ENCODE measurements at regions not wholly inside any gene's neighbourhood (a gene's known extent, or its start where the extent isn't known, plus 50 kb on each side); places are given as distances from the start of the nearest gene placed in this dataset.
"Not testable (repeated sequence)": the region's sequence is repeated elsewhere in the genome, so short reads cannot be mapped to it uniquely, and the experiment has no call there.

DNA sequence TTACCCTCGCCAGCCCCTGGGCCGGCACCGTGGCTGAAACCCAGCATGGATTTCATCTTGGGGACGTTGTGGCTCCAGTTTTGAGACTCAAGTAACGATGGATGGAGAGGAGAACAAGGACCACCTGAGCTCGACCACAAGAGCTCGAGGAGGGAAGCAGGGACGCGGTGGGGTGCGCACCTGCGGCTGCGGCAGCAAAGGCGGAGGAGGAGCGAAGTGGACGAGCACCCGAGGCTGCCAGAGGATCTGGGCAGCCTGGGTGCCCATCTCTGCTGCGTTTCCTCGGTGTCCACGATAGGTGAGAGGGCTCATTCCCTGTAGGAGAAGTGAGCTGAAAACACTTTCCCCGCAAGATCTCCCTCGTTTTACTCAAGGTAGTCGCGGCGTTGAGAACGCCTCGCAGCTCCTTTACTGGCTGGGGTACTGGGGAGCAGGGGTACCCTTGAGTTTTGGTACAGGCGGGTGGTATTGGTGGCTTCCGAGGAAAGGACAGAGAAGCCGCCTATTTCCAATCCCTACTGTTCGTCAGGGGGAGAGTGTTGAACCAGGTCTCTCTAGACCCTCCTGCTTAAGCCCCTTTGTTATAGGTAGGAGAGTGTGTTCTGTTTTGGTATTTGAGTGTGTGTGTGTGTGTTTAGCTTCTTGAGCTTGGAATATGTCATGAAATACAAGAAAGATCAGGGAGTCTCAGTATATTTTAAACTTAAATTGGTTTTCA is 137.7 kb downstream of the TRIM27 start:
- no peak for DNase-seq (ENCODE audit: low read depth)
- H3K4me3 ChIP-seq (ENCODE audit: low read depth, low read length) = no peak overlapping the region
- in situ Hi-C loops (cut with HindIII; ENCODE audit: low sequenced_read_pairs) = no loop called here
- TF ChIP-seq, protein P1, sequence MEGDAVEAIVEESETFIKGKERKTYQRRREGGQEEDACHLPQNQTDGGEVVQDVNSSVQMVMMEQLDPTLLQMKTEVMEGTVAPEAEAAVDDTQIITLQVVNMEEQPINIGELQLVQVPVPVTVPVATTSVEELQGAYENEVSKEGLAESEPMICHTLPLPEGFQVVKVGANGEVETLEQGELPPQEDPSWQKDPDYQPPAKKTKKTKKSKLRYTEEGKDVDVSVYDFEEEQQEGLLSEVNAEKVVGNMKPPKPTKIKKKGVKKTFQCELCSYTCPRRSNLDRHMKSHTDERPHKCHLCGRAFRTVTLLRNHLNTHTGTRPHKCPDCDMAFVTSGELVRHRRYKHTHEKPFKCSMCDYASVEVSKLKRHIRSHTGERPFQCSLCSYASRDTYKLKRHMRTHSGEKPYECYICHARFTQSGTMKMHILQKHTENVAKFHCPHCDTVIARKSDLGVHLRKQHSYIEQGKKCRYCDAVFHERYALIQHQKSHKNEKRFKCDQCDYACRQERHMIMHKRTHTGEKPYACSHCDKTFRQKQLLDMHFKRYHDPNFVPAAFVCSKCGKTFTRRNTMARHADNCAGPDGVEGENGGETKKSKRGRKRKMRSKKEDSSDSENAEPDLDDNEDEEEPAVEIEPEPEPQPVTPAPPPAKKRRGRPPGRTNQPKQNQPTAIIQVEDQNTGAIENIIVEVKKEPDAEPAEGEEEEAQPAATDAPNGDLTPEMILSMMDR (IDR thresholded peaks at IDR 0.05; ENCODE audit: low read depth, low read length, missing control alignments) = no peak

DNA sequence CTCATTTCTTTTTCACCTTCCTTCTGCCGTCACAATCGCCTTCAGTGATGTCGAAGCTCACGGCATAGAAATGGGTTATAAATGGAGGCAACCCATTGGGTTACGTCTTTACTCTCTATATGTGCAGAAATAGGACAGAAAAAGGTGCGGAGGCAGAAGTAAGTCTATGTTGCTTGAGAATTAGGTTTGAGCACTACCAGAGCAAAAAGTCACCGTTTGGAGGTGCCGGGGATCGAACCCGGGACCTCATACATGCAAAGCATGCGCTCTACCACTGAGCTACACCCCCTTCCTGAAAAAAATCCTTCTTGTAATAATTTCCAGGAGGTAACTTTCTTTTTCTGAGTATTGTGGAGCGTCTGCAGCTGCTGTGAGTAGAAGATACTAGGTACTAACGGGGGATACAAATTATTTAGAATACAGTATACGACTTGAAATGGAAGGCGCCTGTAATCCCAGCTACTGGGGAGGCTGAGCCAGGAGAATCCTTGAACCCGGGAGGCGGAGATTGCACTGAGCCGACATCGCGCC is 134.2 kb downstream of the TRIM27 start:
- TF ChIP-seq, protein P1 (IDR thresholded peaks at IDR 0.05; ENCODE audit: low read depth, low read length, missing control alignments) = no peak
- peak overlapping the region; percentile 45 for H3K4me3 ChIP-seq (ENCODE audit: low read depth, low read length)
- in situ Hi-C loops (cut with HindIII; ENCODE audit: low sequenced_read_pairs) = no loop called here
- no peak for DNase-seq (ENCODE audit: low read depth)

GRCh38 chr6:28791002-28791383 is 132.8 kb downstream of the TRIM27 start:
- TF ChIP-seq, protein P1 (IDR thresholded peaks at IDR 0.05; ENCODE audit: low read depth, low read length, missing control alignments) = no peak
- in situ Hi-C loops (cut with HindIII; ENCODE audit: low sequenced_read_pairs) = no loop called here
- no peak overlapping the region for H3K4me3 ChIP-seq (ENCODE audit: low read depth, low read length)
- DNase-seq (ENCODE audit: low read depth) = no peak

GRCh38 chr6:28794175-28795002 is 129.4 kb downstream of the TRIM27 start:
- TF ChIP-seq, protein P1 (IDR thresholded peaks at IDR 0.05; ENCODE audit: low read depth, low read length, missing control alignments) = no peak
- H3K4me3 ChIP-seq (ENCODE audit: low read depth, low read length) = peak overlapping the region; percentile 38
- in situ Hi-C loops (cut with HindIII; ENCODE audit: low sequenced_read_pairs) = no loop called here
- no peak for DNase-seq (ENCODE audit: low read depth)

DNA sequence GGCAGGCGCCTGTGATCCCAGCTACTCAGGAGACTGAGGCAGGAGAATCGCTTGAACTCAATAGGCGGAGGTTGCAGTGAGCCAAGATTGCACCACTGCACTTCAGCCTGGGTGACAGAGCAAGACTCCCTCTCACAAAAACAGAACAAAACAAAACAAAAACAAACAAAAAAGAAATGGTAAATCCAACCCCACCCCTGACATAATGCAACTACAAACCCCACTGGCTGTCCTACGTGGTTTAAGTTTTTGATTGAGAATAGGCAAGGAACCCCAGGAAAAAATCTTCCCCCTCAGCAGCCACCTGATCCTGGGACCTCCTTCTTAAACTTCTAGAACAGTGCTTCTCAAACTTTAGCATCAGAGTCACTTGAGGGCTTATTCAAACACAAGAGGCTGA is 123.1 kb downstream of the TRIM27 start:
- DNase-seq (ENCODE audit: low read depth); H3K4me3 ChIP-seq (ENCODE audit: low read depth, low read length); in situ Hi-C loops (cut with HindIII; ENCODE audit: low sequenced_read_pairs): not testable (repeated sequence)

- DNase-seq (ENCODE audit: low read depth) = no peak
- no peak overlapping the region for H3K4me3 ChIP-seq (ENCODE audit: low read depth, low read length)
- in situ Hi-C loops (cut with HindIII; ENCODE audit: low sequenced_read_pairs) = no loop called here
- TF ChIP-seq, protein P1 (IDR thresholded peaks at IDR 0.05; ENCODE audit: low read depth, low read length, missing control alignments) = no peak
These were observed 121.1 kb downstream of the TRIM27 start for GRCh38 chr6:28802417-28803336.

All from astrocyte of the cerebellum (primary cell).